ENCODE measurements at regions not wholly inside any gene's neighbourhood (a gene's known extent, or its start where the extent isn't known, plus 50 kb on each side); places are given as distances from the start of the nearest gene placed in this dataset.
"Not testable (repeated sequence)": the region's sequence is repeated elsewhere in the genome, so short reads cannot be mapped to it uniquely, and the experiment has no call there.

- Mint-ChIP-seq H3K4me3 (no peak overlapping the region), H3K9me3 (ENCODE audit: low read depth) (no peaks in the 10 kb centered on the region), H3K27me3 (no peaks in the 10 kb centered on the region), H3K4me1 (ENCODE audit: low read depth) (no peaks in the 10 kb centered on the region), H3K36me3 (no peaks in the 10 kb centered on the region), H3K27ac (no peak overlapping the region)
Measured at GRCh38 chrX:4675686-4676300, 962.3 kb upstream of the PRKX start.

GRCh38 chrX:4674028-4674782 is 960.8 kb upstream of the PRKX start:
- Mint-ChIP-seq H3K36me3 (no peaks in the 10 kb centered on the region), H3K4me3 (no peak overlapping the region), H3K4me1 (ENCODE audit: low read depth) (no peaks in the 10 kb centered on the region), H3K9me3 (ENCODE audit: low read depth) (no peaks in the 10 kb centered on the region), H3K27ac (no peak overlapping the region), H3K27me3 (no peaks in the 10 kb centered on the region)

GRCh38 chrX:4671344-4671743 is 957.9 kb upstream of the PRKX start:
- Mint-ChIP-seq H3K4me1 (ENCODE audit: low read depth) (no peaks in the 10 kb centered on the region), H3K4me3 (no peak overlapping the region)

GRCh38 chrX:4670606-4671005 is 957.2 kb upstream of the PRKX start:
- H3K9me3 Mint-ChIP-seq (ENCODE audit: low read depth), result peaks cover 4% of the 10 kb centered on the region
- no peaks in the 10 kb centered on the region for H3K4me1 Mint-ChIP-seq (ENCODE audit: low read depth)
- H3K27me3 Mint-ChIP-seq, result no peaks in the 10 kb centered on the region
- H3K36me3 Mint-ChIP-seq, result no peaks in the 10 kb centered on the region
- H3K27ac Mint-ChIP-seq, result no peak overlapping the region
- H3K4me3 Mint-ChIP-seq, result no peak overlapping the region

More at GRCh38 chrX:4671344-4671743, 957.9 kb upstream of the PRKX start:
- Mint-ChIP-seq H3K36me3 (no peaks in the 10 kb centered on the region), H3K9me3 (ENCODE audit: low read depth) (peaks cover 4% of the 10 kb centered on the region), H3K27me3 (no peaks in the 10 kb centered on the region), H3K27ac (no peak overlapping the region)

- H3K36me3 Mint-ChIP-seq, result no peaks in the 10 kb centered on the region
- no peaks in the 10 kb centered on the region for H3K4me1 Mint-ChIP-seq (ENCODE audit: low read depth)
- H3K4me3 Mint-ChIP-seq, result no peak overlapping the region
- H3K27ac Mint-ChIP-seq, result no peak overlapping the region
- H3K27me3 Mint-ChIP-seq, result no peaks in the 10 kb centered on the region
- H3K9me3 Mint-ChIP-seq (ENCODE audit: low read depth), result peaks cover 4% of the 10 kb centered on the region
Measured at GRCh38 chrX:4668802-4669536, 955.5 kb upstream of the PRKX start.

- Mint-ChIP-seq H3K36me3 (no peaks in the 10 kb centered on the region), H3K27me3 (no peaks in the 10 kb centered on the region), H3K9me3 (ENCODE audit: low read depth) (peaks cover 12% of the 10 kb centered on the region), H3K27ac (no peak overlapping the region), H3K4me1 (ENCODE audit: low read depth) (no peaks in the 10 kb centered on the region), H3K4me3 (no peak overlapping the region)
Measured at GRCh38 chrX:4663085-4663484, 949.6 kb upstream of the PRKX start.

GRCh38 chrX:4661771-4662170 is 948.3 kb upstream of the PRKX start:
- no peaks in the 10 kb centered on the region for H3K36me3 Mint-ChIP-seq
- H3K27me3 Mint-ChIP-seq, result no peaks in the 10 kb centered on the region
- H3K27ac Mint-ChIP-seq, result no peak overlapping the region
- H3K4me1 Mint-ChIP-seq (ENCODE audit: low read depth), result no peaks in the 10 kb centered on the region
- peaks cover 8% of the 10 kb centered on the region for H3K9me3 Mint-ChIP-seq (ENCODE audit: low read depth)
- H3K4me3 Mint-ChIP-seq, result no peak overlapping the region

- Mint-ChIP-seq H3K36me3 (no peaks in the 10 kb centered on the region), H3K27ac (no peak overlapping the region), H3K27me3 (no peaks in the 10 kb centered on the region), H3K4me1 (ENCODE audit: low read depth) (no peaks in the 10 kb centered on the region), H3K4me3 (no peak overlapping the region), H3K9me3 (ENCODE audit: low read depth) (peaks cover 8% of the 10 kb centered on the region)
Measured at GRCh38 chrX:4656419-4656818, 943.0 kb upstream of the PRKX start.

- no peak overlapping the region for H3K27ac Mint-ChIP-seq
- no peaks in the 10 kb centered on the region for H3K4me1 Mint-ChIP-seq (ENCODE audit: low read depth)
- H3K27me3 Mint-ChIP-seq, result no peaks in the 10 kb centered on the region
- no peak overlapping the region for H3K4me3 Mint-ChIP-seq
- peaks cover 6% of the 10 kb centered on the region for H3K9me3 Mint-ChIP-seq (ENCODE audit: low read depth)
- H3K36me3 Mint-ChIP-seq, result no peaks in the 10 kb centered on the region
Measured at GRCh38 chrX:4655743-4656142, 942.3 kb upstream of the PRKX start.

- Mint-ChIP-seq H3K9me3 (ENCODE audit: low read depth) (no peaks in the 10 kb centered on the region), H3K36me3 (no peaks in the 10 kb centered on the region), H3K4me1 (ENCODE audit: low read depth) (no peaks in the 10 kb centered on the region), H3K27ac (no peak overlapping the region), H3K27me3 (no peaks in the 10 kb centered on the region), H3K4me3 (no peak overlapping the region)
Measured at GRCh38 chrX:4642114-4642513, 928.7 kb upstream of the PRKX start.

- no peaks in the 10 kb centered on the region for H3K9me3 Mint-ChIP-seq (ENCODE audit: low read depth)
- H3K4me3 Mint-ChIP-seq, result no peak overlapping the region
- H3K27me3 Mint-ChIP-seq, result no peaks in the 10 kb centered on the region
- H3K36me3 Mint-ChIP-seq, result no peaks in the 10 kb centered on the region
- no peak overlapping the region for H3K27ac Mint-ChIP-seq
- no peaks in the 10 kb centered on the region for H3K4me1 Mint-ChIP-seq (ENCODE audit: low read depth)
Measured at GRCh38 chrX:4638036-4638435, 924.6 kb upstream of the PRKX start.

GRCh38 chrX:4627414-4627813 is 914.0 kb upstream of the PRKX start:
- Mint-ChIP-seq H3K36me3 (no peaks in the 10 kb centered on the region), H3K4me1 (ENCODE audit: low read depth) (no peaks in the 10 kb centered on the region), H3K27me3 (no peaks in the 10 kb centered on the region), H3K9me3 (ENCODE audit: low read depth) (no peaks in the 10 kb centered on the region), H3K27ac (no peak overlapping the region), H3K4me3 (no peak overlapping the region)

GRCh38 chrX:4622486-4623167 is 909.2 kb upstream of the PRKX start:
- Mint-ChIP-seq H3K36me3 (no peaks in the 10 kb centered on the region), H3K4me3 (no peak overlapping the region), H3K4me1 (ENCODE audit: low read depth) (no peaks in the 10 kb centered on the region), H3K9me3 (ENCODE audit: low read depth) (no peaks in the 10 kb centered on the region), H3K27me3 (no peaks in the 10 kb centered on the region), H3K27ac (no peak overlapping the region)

GRCh38 chrX:4613651-4614050 is 900.2 kb upstream of the PRKX start:
- not testable (repeated sequence) for H3K27ac Mint-ChIP-seq; H3K27me3 Mint-ChIP-seq; H3K4me1 Mint-ChIP-seq (ENCODE audit: low read depth); H3K4me3 Mint-ChIP-seq; H3K36me3 Mint-ChIP-seq; H3K9me3 Mint-ChIP-seq (ENCODE audit: low read depth)

GRCh38 chrX:4588893-4589292 is 875.4 kb upstream of the PRKX start:
- Mint-ChIP-seq H3K27ac (no peak overlapping the region), H3K4me1 (ENCODE audit: low read depth) (no peaks in the 10 kb centered on the region), H3K9me3 (ENCODE audit: low read depth) (no peaks in the 10 kb centered on the region), H3K36me3 (no peaks in the 10 kb centered on the region), H3K27me3 (no peaks in the 10 kb centered on the region), H3K4me3 (no peak overlapping the region)
